ENCODE measurements at regions not wholly inside any gene's neighbourhood (a gene's known extent, or its start where the extent isn't known, plus 50 kb on each side); places are given as distances from the start of the nearest gene placed in this dataset.

GRCh38 chr7:136370137-136370536, 393.0 kb upstream of the MTPN start:
- DNase-seq (ENCODE audit: low spot score) = no peak
- no peak for TF ChIP-seq CTCF (IDR thresholded peaks at IDR 0.05; ENCODE audit: extremely low read depth, missing control alignments)

DNA sequence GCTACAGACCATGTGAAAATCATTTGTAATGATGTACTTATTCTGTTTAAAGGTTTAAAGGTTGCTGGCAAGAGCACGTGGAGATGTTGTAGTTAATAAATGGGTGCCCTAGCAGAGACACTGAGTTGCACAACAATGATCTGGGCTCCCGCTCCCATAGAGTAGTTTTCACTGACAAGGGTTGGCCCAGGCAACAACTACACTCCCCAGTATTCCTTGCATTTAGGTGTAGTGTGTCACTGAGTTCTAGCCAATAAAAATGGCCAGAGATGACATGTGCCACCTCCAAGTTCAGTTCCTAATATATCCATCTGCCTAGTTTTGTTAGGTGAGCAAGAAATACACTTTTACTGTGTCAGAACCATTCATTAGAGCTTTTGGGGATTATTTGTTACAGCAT, 392.1 kb upstream of the MTPN start:
- no peak for DNase-seq (ENCODE audit: low spot score)
- no peak for TF ChIP-seq CTCF (IDR thresholded peaks at IDR 0.05; ENCODE audit: extremely low read depth, missing control alignments)

DNA sequence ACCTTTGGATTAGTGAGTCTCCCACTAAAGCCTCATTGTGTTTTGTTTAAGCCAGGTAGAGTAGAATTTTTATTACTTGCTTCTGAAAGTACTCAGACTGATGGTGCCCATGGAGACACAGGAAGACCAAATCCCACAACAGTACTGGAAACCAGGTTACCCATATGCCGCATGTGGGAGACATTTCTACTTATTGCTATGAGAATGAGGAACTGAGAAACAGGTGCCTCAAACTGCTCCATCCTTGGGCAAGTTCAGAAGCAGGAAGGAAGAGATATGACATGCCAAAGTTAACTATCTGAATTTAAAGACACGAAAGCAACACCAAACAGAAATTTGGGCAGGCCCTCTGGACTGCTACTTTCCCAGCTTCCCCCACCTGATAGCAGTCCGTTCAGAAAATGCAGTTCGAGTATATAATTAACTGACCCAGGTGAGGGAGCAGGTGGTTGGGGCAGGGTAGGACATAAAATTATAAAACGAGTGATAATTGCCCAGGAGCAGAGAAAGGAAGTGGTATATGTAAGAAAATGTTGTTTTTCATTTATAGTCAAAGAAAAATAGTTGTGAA, 382.3 kb upstream of the MTPN start:
- no peak for DNase-seq (ENCODE audit: low spot score)
- TF ChIP-seq CTCF (IDR thresholded peaks at IDR 0.05; ENCODE audit: extremely low read depth, missing control alignments) = no peak

DNA sequence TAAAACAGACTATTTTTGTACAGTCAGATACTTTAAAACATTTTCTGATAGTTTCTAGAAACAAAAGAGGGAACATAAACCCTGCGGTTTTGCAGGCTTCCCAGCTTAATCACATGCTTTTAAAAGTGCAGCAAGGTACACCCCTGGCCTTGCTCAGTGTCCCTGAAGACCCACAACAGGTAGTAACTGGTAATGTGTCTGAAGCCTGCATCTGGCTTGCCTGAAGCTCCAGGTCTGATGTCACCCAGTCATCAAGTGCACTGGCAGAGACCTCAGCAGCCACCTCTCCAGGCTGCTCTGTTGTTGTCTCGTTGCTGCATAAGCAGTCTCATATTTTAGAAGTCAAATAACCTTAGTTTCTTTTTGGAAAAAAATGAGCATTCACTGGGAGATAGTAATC, 376.1 kb upstream of the MTPN start:
- no peak for TF ChIP-seq CTCF (IDR thresholded peaks at IDR 0.05; ENCODE audit: extremely low read depth, missing control alignments)
- no peak for DNase-seq (ENCODE audit: low spot score)

DNA sequence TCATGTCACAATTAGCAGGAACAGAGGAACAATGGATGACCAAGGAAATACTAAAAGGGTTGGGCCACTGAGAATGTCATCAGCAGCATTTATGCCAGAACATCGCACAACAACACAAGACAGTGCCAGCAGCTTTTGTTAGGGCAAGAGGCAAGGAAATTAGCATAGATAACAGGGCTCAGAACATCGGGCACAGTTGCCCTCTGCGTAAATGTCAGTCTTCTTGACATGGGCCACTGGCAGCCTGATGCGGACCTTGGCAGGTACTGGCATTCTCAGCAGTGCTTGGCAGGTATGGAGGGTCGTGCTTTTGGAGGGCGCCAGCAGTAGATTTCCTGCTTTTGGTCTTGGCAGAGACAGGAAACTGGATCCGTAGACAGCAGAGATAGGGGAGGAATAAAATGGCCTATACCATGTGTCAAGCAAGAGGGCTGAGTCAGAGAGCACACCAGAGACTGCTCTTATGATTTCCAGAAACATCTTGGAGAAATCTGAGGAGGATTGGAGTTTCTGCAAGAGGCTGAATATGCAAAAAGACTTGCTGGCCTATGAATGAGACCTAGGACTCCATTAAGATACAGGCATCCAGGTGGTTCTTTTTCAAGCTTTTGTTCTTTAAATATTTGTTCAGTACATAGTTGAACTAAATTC, 371.5 kb upstream of the MTPN start:
- no peak for DNase-seq (ENCODE audit: low spot score)
- no peak for TF ChIP-seq CTCF (IDR thresholded peaks at IDR 0.05; ENCODE audit: extremely low read depth, missing control alignments)

DNA sequence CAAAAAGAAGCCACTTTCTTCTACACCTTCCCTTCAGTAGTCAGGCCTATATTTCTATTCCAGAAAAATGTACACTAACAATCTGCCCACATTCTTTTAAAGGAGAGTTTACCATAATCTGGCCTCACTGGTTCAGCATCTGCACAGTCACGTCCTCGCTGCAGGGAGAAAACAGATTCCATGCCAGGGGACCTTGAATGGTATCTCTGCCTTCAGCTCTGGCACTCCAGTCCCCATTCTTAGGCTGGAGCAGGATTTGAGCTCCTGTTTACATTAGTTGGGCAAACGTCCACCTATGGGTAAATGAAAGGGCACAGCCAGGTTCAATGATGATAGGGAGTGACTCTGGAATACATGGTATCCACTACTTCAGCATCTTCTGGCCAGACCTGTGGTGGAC, 371.0 kb upstream of the MTPN start:
- TF ChIP-seq CTCF (IDR thresholded peaks at IDR 0.05; ENCODE audit: extremely low read depth, missing control alignments) = no peak
- no peak for DNase-seq (ENCODE audit: low spot score)

GRCh38 chr7:136347488-136347887, 370.3 kb upstream of the MTPN start:
- no peak for DNase-seq (ENCODE audit: low spot score)
- TF ChIP-seq CTCF (IDR thresholded peaks at IDR 0.05; ENCODE audit: extremely low read depth, missing control alignments) = no peak
